ENCODE measurements at regions not wholly inside any gene's neighbourhood (a gene's known extent, or its start where the extent isn't known, plus 50 kb on each side); places are given as distances from the start of the nearest gene placed in this dataset.

DNA sequence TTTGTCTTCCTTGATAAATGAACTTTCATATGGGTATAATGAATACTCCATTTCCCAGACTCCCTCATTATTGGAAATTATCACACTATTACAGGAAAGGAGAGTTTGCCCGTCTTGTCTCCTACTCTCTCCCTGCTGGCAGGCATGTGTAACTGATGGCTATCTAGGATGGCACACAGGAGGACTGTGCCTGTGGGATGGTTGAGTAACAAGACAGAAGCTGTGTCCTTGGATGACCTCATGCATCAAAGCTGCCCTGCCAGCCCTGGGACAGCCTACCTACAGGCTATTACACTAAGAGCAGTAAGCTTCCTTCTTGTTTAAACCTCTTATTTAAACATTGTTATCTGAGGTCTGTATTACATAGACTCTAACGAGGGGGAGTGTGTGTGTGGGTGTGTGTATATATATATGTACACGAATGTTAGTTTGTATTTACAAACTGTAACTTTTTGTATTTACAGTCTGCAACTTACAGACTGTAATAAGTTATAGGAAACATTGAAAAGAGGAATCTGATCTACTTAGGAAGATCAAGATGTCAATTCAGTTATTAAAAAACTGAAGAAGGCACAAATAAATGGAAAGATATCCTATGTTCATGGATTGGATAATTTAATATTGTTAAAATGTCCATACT, 247.6 kb upstream of the ACO1 start (continued):
- TF ChIP-seq, protein P1, sequence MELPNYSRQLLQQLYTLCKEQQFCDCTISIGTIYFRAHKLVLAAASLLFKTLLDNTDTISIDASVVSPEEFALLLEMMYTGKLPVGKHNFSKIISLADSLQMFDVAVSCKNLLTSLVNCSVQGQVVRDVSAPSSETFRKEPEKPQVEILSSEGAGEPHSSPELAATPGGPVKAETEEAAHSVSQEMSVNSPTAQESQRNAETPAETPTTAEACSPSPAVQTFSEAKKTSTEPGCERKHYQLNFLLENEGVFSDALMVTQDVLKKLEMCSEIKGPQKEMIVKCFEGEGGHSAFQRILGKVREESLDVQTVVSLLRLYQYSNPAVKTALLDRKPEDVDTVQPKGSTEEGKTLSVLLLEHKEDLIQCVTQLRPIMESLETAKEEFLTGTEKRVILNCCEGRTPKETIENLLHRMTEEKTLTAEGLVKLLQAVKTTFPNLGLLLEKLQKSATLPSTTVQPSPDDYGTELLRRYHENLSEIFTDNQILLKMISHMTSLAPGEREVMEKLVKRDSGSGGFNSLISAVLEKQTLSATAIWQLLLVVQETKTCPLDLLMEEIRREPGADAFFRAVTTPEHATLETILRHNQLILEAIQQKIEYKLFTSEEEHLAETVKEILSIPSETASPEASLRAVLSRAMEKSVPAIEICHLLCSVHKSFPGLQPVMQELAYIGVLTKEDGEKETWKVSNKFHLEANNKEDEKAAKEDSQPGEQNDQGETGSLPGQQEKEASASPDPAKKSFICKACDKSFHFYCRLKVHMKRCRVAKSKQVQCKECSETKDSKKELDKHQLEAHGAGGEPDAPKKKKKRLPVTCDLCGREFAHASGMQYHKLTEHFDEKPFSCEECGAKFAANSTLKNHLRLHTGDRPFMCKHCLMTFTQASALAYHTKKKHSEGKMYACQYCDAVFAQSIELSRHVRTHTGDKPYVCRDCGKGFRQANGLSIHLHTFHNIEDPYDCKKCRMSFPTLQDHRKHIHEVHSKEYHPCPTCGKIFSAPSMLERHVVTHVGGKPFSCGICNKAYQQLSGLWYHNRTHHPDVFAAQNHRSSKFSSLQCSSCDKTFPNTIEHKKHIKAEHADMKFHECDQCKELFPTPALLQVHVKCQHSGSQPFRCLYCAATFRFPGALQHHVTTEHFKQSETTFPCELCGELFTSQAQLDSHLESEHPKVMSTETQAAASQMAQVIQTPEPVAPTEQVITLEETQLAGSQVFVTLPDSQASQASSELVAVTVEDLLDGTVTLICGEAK (IDR thresholded peaks at IDR 0.05), result no peak
- TF ChIP-seq, protein P1 (CRISPR knock-in tag; IDR thresholded peaks at IDR 0.05), result peak; percentile 43; the same call in 1 of the 2 replicates
- TF ChIP-seq, protein P2, sequence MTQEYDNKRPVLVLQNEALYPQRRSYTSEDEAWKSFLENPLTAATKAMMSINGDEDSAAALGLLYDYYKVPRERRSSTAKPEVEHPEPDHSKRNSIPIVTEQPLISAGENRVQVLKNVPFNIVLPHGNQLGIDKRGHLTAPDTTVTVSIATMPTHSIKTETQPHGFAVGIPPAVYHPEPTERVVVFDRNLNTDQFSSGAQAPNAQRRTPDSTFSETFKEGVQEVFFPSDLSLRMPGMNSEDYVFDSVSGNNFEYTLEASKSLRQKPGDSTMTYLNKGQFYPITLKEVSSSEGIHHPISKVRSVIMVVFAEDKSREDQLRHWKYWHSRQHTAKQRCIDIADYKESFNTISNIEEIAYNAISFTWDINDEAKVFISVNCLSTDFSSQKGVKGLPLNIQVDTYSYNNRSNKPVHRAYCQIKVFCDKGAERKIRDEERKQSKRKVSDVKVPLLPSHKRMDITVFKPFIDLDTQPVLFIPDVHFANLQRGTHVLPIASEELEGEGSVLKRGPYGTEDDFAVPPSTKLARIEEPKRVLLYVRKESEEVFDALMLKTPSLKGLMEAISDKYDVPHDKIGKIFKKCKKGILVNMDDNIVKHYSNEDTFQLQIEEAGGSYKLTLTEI (CRISPR knock-in tag; conservative IDR thresholded peaks at IDR 0.05), result no peak
- TF ChIP-seq ZNF121 (CRISPR knock-in tag; IDR thresholded peaks at IDR 0.05), result no peak
- peak; percentile 34; the same call in 1 of the 2 replicates for TF ChIP-seq ARNTL (CRISPR knock-in tag; IDR thresholded peaks at IDR 0.05)
- peak; percentile 77; the same call in 1 of the 2 replicates for TF ChIP-seq NCOA1 (CRISPR knock-in tag; IDR thresholded peaks at IDR 0.05)
- TF ChIP-seq MTF2 (CRISPR knock-in tag; IDR thresholded peaks at IDR 0.05; ENCODE audit: borderline replicate concordance), result no peak
- TF ChIP-seq, protein P3, sequence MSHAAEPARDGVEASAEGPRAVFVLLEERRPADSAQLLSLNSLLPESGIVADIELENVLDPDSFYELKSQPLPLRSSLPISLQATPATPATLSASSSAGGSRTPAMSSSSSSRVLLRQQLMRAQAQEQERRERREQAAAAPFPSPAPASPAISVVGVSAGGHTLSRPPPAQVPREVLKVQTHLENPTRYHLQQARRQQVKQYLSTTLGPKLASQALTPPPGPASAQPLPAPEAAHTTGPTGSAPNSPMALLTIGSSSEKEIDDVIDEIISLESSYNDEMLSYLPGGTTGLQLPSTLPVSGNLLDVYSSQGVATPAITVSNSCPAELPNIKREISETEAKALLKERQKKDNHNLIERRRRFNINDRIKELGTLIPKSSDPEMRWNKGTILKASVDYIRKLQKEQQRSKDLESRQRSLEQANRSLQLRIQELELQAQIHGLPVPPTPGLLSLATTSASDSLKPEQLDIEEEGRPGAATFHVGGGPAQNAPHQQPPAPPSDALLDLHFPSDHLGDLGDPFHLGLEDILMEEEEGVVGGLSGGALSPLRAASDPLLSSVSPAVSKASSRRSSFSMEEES (CRISPR knock-in tag; IDR thresholded peaks at IDR 0.05), result peak; percentile 65
- no peak for TF ChIP-seq ZIK1 (CRISPR knock-in tag; IDR thresholded peaks at IDR 0.05; ENCODE audit: borderline replicate concordance, low read depth)
- no peak for TF ChIP-seq NFKB2 (CRISPR knock-in tag; IDR thresholded peaks at IDR 0.05; ENCODE audit: borderline replicate concordance)
- peak; percentile 68; the same call in 1 of the 2 replicates for TF ChIP-seq KDM3A (CRISPR knock-in tag; IDR thresholded peaks at IDR 0.05; ENCODE audit: low read depth)
- no peak for TF ChIP-seq BRCA1 (CRISPR knock-in tag; IDR thresholded peaks at IDR 0.05)
- no peak for TF ChIP-seq ZNF10 (CRISPR knock-in tag; IDR thresholded peaks at IDR 0.05; ENCODE audit: borderline replicate concordance, low read depth)
- TF ChIP-seq ZNF644 (CRISPR knock-in tag; IDR thresholded peaks at IDR 0.05; ENCODE audit: low read depth), result peak; percentile 85
- TF ChIP-seq SCMH1 (CRISPR knock-in tag; IDR thresholded peaks at IDR 0.05; ENCODE audit: borderline replicate concordance), result no peak
- peak; percentile 85 for TF ChIP-seq ZMYM2 (CRISPR knock-in tag; IDR thresholded peaks at IDR 0.05)
- no peak for TF ChIP-seq ZNF549 (CRISPR knock-in tag; IDR thresholded peaks at IDR 0.05)
